ENCODE measurements at regions not wholly inside any gene's neighbourhood (a gene's known extent, or its start where the extent isn't known, plus 50 kb on each side); places are given as distances from the start of the nearest gene placed in this dataset.

GRCh38 chr21:20774737-20775136, 223.5 kb upstream of the NCAM2 start:
- DNase-seq (ENCODE audit: low spot score), result no peak
- H3K4me3 ChIP-seq, result no peak overlapping the region
- no peaks in the 10 kb centered on the region for H3K36me3 ChIP-seq
- ATAC-seq (ENCODE audit: insufficient number of reproducible peaks, low FRiP score, low read depth), result no peak
- no peak overlapping the region for H3K27ac ChIP-seq
- no peaks in the 10 kb centered on the region for H3K4me1 ChIP-seq (ENCODE audit: control insufficient read depth in 1 of 2, low read depth in 2 of 2)
- no peaks in the 10 kb centered on the region for H3K9me3 ChIP-seq
- TF ChIP-seq CTCF (IDR thresholded peaks at IDR 0.05), result no peak
- H3K27me3 ChIP-seq (replicated peaks; ENCODE audit: insufficient read depth), result no peaks in the 10 kb centered on the region

DNA sequence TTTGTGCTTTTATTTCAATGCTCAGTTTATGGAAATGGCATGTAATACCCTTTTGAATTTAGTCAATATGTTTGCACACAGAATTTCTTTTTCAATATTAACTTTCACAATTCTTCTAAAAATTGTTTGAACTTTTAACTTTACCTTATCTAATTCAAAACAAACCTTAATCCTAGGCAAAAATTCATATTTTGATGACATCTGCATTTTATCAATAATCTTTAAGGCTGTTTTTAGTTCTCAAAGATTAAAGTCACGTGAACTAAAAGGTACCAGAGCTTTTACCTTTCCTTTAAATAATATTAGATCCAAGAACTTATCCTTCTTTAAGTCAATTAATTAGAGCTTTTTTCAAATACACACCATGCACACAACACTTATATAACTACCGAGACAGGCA, 218.9 kb upstream of the NCAM2 start:
- Histone ChIP-seq H3K36me3 (no peaks in the 10 kb centered on the region), H3K4me1 (ENCODE audit: control insufficient read depth in 1 of 2, low read depth in 2 of 2) (no peaks in the 10 kb centered on the region), H3K4me3 (no peak overlapping the region), H3K27me3 (replicated peaks; ENCODE audit: insufficient read depth) (no peaks in the 10 kb centered on the region), H3K9me3 (no peaks in the 10 kb centered on the region), H3K27ac (no peak overlapping the region)
- ATAC-seq (ENCODE audit: insufficient number of reproducible peaks, low FRiP score, low read depth) (no peak), DNase-seq (ENCODE audit: low spot score) (no peak)
- no peak for TF ChIP-seq CTCF (IDR thresholded peaks at IDR 0.05)

DNA sequence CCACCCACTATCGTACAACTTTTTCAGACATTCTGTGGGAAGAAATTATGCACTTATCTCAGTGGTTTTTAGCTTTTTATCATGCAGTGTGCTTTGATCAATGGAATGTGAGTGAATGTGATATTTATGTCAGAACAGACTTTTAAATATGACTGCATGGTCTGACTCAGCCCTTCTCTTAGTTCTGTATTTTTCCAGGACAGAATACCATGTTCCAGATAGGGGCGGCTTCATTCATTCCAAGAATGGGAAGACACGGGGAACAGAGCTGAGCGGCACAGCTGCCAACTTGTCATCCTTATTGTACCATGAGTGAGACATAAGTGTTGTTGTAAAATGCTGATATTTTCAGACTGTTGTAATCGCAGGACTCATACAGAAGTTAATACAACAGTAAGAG, 214.6 kb upstream of the NCAM2 start:
- H3K9me3 ChIP-seq, result no peaks in the 10 kb centered on the region
- H3K27ac ChIP-seq, result no peak overlapping the region
- H3K27me3 ChIP-seq (replicated peaks; ENCODE audit: insufficient read depth), result no peaks in the 10 kb centered on the region
- ATAC-seq (ENCODE audit: insufficient number of reproducible peaks, low FRiP score, low read depth) (no peak), DNase-seq (ENCODE audit: low spot score) (no peak)
- no peak overlapping the region for H3K4me3 ChIP-seq
- H3K4me1 ChIP-seq (ENCODE audit: control insufficient read depth in 1 of 2, low read depth in 2 of 2), result no peaks in the 10 kb centered on the region
- TF ChIP-seq CTCF (IDR thresholded peaks at IDR 0.05), result no peak
- H3K36me3 ChIP-seq, result no peaks in the 10 kb centered on the region

- Histone ChIP-seq H3K36me3 (no peaks in the 10 kb centered on the region), H3K27ac (no peak overlapping the region), H3K4me1 (ENCODE audit: control insufficient read depth in 1 of 2, low read depth in 2 of 2) (no peaks in the 10 kb centered on the region), H3K27me3 (replicated peaks; ENCODE audit: insufficient read depth) (no peaks in the 10 kb centered on the region), H3K4me3 (no peak overlapping the region), H3K9me3 (no peaks in the 10 kb centered on the region)
- ATAC-seq (ENCODE audit: insufficient number of reproducible peaks, low FRiP score, low read depth), result no peak
- TF ChIP-seq CTCF (IDR thresholded peaks at IDR 0.05), result no peak
- DNase-seq (ENCODE audit: low spot score), result no peak
Observed at GRCh38 chr21:20789729-20790500, 208.3 kb upstream of the NCAM2 start.

- no peak for TF ChIP-seq CTCF (IDR thresholded peaks at IDR 0.05)
- Histone ChIP-seq H3K9me3 (no peaks in the 10 kb centered on the region), H3K36me3 (no peaks in the 10 kb centered on the region), H3K4me1 (ENCODE audit: control insufficient read depth in 1 of 2, low read depth in 2 of 2) (no peaks in the 10 kb centered on the region), H3K4me3 (no peak overlapping the region), H3K27me3 (replicated peaks; ENCODE audit: insufficient read depth) (no peaks in the 10 kb centered on the region), H3K27ac (no peak overlapping the region)
- DNase-seq (ENCODE audit: low spot score), result no peak
- ATAC-seq (ENCODE audit: insufficient number of reproducible peaks, low FRiP score, low read depth), result no peak
Observed at GRCh38 chr21:20800106-20800505, 198.1 kb upstream of the NCAM2 start.
